ENCODE measurements at regions not wholly inside any gene's neighbourhood (a gene's known extent, or its start where the extent isn't known, plus 50 kb on each side); places are given as distances from the start of the nearest gene placed in this dataset.

- peaks cover 16% of the 10 kb centered on the region for H3K27me3 Mint-ChIP-seq (ENCODE audit: insufficient read depth, low read depth)
- H3K9me3 Mint-ChIP-seq, result peaks cover 7% of the 10 kb centered on the region
Measured at GRCh38 chr1:2916706-2917105, 104.6 kb upstream of the ACTRT2 start.

GRCh38 chr1:2917284-2917683, 104.0 kb upstream of the ACTRT2 start:
- no peak overlapping the region for H2AFZ ChIP-seq (replicated peaks)
- H3K36me3 ChIP-seq, result no peaks in the 10 kb centered on the region
- peaks cover 10% of the 10 kb centered on the region for H3F3A ChIP-seq (ENCODE audit: low read depth)
- no peaks in the 10 kb centered on the region for H3K27me3 ChIP-seq
- H3K27ac Mint-ChIP-seq, result no peak overlapping the region
- no peak overlapping the region for H3K4me3 ChIP-seq
- no peaks in the 10 kb centered on the region for H3K4me1 ChIP-seq
- no peak overlapping the region for H3K4me3 Mint-ChIP-seq
- no peak overlapping the region for H3K9ac ChIP-seq
- H3K4me2 ChIP-seq, result no peak overlapping the region
- H3K9me3 ChIP-seq (ENCODE audit: low read depth), result peaks cover 8% of the 10 kb centered on the region
- DNase-seq (ENCODE audit: low spot score), result no peak
- H3K9me3 Mint-ChIP-seq, result peaks cover 7% of the 10 kb centered on the region
- no peaks in the 10 kb centered on the region for H3K36me3 Mint-ChIP-seq
- no peak for TF ChIP-seq EZH2phosphoT487 (IDR thresholded peaks at IDR 0.05)
- no peak for TF ChIP-seq EZH2 (IDR thresholded peaks at IDR 0.05)
- TF ChIP-seq CTCF (IDR thresholded peaks at IDR 0.05), result no peak
- no peak overlapping the region for H3K27ac ChIP-seq
- H3K4me1 Mint-ChIP-seq, result peaks cover 18% of the 10 kb centered on the region
- H3K79me2 ChIP-seq (ENCODE audit: low read depth), result no peaks in the 10 kb centered on the region
- no peaks in the 10 kb centered on the region for H4K20me1 ChIP-seq (ENCODE audit: low read depth)
- peaks cover 16% of the 10 kb centered on the region for H3K27me3 Mint-ChIP-seq (ENCODE audit: insufficient read depth, low read depth)

More at GRCh38 chr1:2916706-2917105, 104.6 kb upstream of the ACTRT2 start:
- Mint-ChIP-seq H3K27ac (no peak overlapping the region), H3K4me1 (peaks cover 18% of the 10 kb centered on the region), H3K36me3 (no peaks in the 10 kb centered on the region), H3K4me3 (no peak overlapping the region)
- Histone ChIP-seq H3K27me3 (no peaks in the 10 kb centered on the region), H3K4me1 (no peaks in the 10 kb centered on the region), H2AFZ (replicated peaks) (no peak overlapping the region), H3K9me3 (ENCODE audit: low read depth) (peaks cover 8% of the 10 kb centered on the region), H3F3A (ENCODE audit: low read depth) (peaks cover 10% of the 10 kb centered on the region), H3K27ac (no peak overlapping the region), H4K20me1 (ENCODE audit: low read depth) (no peaks in the 10 kb centered on the region), H3K4me3 (no peak overlapping the region), H3K9ac (no peak overlapping the region), H3K4me2 (no peak overlapping the region), H3K36me3 (no peaks in the 10 kb centered on the region), H3K79me2 (ENCODE audit: low read depth) (no peaks in the 10 kb centered on the region)
- TF ChIP-seq CTCF (IDR thresholded peaks at IDR 0.05) (no peak), EZH2phosphoT487 (IDR thresholded peaks at IDR 0.05) (no peak), EZH2 (IDR thresholded peaks at IDR 0.05) (no peak)
- no peak for DNase-seq (ENCODE audit: low spot score)

- no peaks in the 10 kb centered on the region for H3K36me3 Mint-ChIP-seq
- no peak overlapping the region for H3K4me3 Mint-ChIP-seq
- Histone ChIP-seq H3K27ac (no peak overlapping the region), H3F3A (ENCODE audit: low read depth) (peaks cover 10% of the 10 kb centered on the region), H3K27me3 (no peaks in the 10 kb centered on the region), H3K4me3 (no peak overlapping the region), H3K9ac (no peak overlapping the region), H4K20me1 (ENCODE audit: low read depth) (no peaks in the 10 kb centered on the region), H3K9me3 (ENCODE audit: low read depth) (peaks cover 8% of the 10 kb centered on the region), H2AFZ (replicated peaks) (no peak overlapping the region), H3K4me1 (no peaks in the 10 kb centered on the region), H3K79me2 (ENCODE audit: low read depth) (no peaks in the 10 kb centered on the region), H3K4me2 (no peak overlapping the region), H3K36me3 (no peaks in the 10 kb centered on the region)
- H3K4me1 Mint-ChIP-seq, result peaks cover 18% of the 10 kb centered on the region
- H3K9me3 Mint-ChIP-seq, result peaks cover 7% of the 10 kb centered on the region
- DNase-seq (ENCODE audit: low spot score), result no peak
- H3K27ac Mint-ChIP-seq, result no peak overlapping the region
- TF ChIP-seq EZH2phosphoT487 (IDR thresholded peaks at IDR 0.05) (no peak), CTCF (IDR thresholded peaks at IDR 0.05) (no peak), EZH2 (IDR thresholded peaks at IDR 0.05) (no peak)
- peaks cover 16% of the 10 kb centered on the region for H3K27me3 Mint-ChIP-seq (ENCODE audit: insufficient read depth, low read depth)
Measured at GRCh38 chr1:2918441-2918840, 102.8 kb upstream of the ACTRT2 start.
